ENCODE measurements at regions not wholly inside any gene's neighbourhood (a gene's known extent, or its start where the extent isn't known, plus 50 kb on each side); places are given as distances from the start of the nearest gene placed in this dataset.
"Not testable (repeated sequence)": the region's sequence is repeated elsewhere in the genome, so short reads cannot be mapped to it uniquely, and the experiment has no call there.

DNA sequence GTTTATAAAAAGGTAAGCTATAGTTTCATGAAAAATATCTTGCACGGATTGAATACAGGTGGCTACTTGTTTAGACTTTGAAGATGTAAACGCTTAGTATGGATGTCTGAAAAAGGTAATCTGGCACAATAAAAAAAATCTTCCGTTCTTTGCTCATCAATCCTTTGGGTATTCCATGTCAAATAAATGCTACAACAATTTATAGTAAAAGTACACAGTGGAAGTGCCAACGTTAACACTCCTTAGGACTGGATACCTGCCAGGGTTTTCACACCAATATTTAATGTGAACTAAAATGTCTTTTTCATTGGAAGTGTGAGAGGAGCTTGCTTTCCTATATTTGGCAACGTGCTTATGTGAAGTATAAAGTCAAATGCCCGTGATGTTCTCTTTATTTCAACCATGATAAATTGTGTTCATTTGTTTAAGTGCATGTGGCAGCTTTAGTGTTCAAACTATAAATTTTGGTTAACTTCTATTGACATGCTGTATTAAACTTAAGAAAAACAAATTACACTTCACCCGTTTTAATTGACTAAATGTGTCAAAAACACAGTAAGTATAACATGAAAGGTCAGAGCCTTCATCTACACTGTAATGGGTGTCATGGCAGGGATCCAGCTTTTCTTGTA is 121.7 kb upstream of the HAND2 start:
- Histone ChIP-seq H3K9ac (ENCODE audit: low read depth in 1 of 2, low read length in 2 of 2) (no peak overlapping the region), H3K36me3 (ENCODE audit: control insufficient read depth in 1 of 2, insufficient read depth in 2 of 2, low read length in 2 of 2) (no peaks in the 10 kb centered on the region), H3K4me3 (ENCODE audit: low read depth in 1 of 2, low read length in 2 of 2) (no peak overlapping the region), H3K4me1 (ENCODE audit: control insufficient read depth in 1 of 2, insufficient read depth in 2 of 2, low read length in 2 of 2) (no peaks in the 10 kb centered on the region), H3K9me3 (ENCODE audit: control insufficient read depth in 1 of 2, low read length in 2 of 2) (no peaks in the 10 kb centered on the region), H3K27me3 (ENCODE audit: control insufficient read depth in 1 of 2, insufficient read depth in 2 of 2, low read length in 2 of 2) (no peaks in the 10 kb centered on the region), H3K27ac (ENCODE audit: low read depth, low read length) (no peak overlapping the region)

DNA sequence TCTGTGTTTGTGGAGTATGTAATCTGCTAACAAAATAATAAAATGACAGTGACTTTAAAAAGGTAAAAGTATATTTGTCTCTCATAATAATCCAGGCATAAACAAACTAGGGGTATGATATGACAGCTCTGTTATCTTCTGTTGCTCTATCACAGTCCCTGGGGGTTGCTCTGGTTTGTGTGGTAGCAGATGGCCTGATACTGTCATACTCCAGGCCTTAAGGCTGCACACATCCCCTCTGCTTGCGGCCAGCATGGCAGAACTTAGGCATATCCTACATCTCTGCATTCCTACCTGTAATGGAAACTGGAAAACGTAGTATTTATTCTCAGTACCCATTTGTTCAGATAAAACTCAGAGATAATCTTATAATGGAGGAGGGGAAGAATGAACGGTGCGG is 117.9 kb upstream of the HAND2 start:
- H3K9me3 ChIP-seq (ENCODE audit: control insufficient read depth in 1 of 2, low read length in 2 of 2), result no peaks in the 10 kb centered on the region
- no peaks in the 10 kb centered on the region for H3K36me3 ChIP-seq (ENCODE audit: control insufficient read depth in 1 of 2, insufficient read depth in 2 of 2, low read length in 2 of 2)
- no peaks in the 10 kb centered on the region for H3K4me1 ChIP-seq (ENCODE audit: control insufficient read depth in 1 of 2, insufficient read depth in 2 of 2, low read length in 2 of 2)
- H3K27ac ChIP-seq (ENCODE audit: low read depth, low read length), result no peak overlapping the region
- H3K4me3 ChIP-seq (ENCODE audit: low read depth in 1 of 2, low read length in 2 of 2), result no peak overlapping the region
- H3K27me3 ChIP-seq (ENCODE audit: control insufficient read depth in 1 of 2, insufficient read depth in 2 of 2, low read length in 2 of 2), result no peaks in the 10 kb centered on the region
- no peak overlapping the region for H3K9ac ChIP-seq (ENCODE audit: low read depth in 1 of 2, low read length in 2 of 2)

DNA sequence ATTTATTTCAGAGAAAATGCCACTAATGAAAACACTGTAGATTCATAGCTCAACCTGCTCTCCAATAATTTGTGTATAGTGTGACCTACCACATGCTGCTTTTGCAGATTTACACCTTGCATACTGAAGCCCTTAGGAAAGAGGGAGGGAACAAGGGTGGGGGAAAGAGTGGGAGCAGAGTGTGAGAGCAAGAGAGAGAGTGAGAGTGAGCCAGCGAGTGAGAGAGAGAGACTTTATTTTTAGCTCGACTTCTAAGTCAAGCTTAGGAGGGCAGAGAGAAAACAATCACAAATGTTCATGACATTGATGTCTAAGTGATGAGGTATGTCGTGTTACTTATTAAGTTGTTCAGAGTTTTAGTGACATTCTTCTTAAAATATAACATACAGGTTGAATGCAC is 112.5 kb upstream of the HAND2 start:
- H3K27me3 ChIP-seq (ENCODE audit: control insufficient read depth in 1 of 2, insufficient read depth in 2 of 2, low read length in 2 of 2), result no peaks in the 10 kb centered on the region
- no peaks in the 10 kb centered on the region for H3K4me1 ChIP-seq (ENCODE audit: control insufficient read depth in 1 of 2, insufficient read depth in 2 of 2, low read length in 2 of 2)
- H3K9me3 ChIP-seq (ENCODE audit: control insufficient read depth in 1 of 2, low read length in 2 of 2), result no peaks in the 10 kb centered on the region
- H3K9ac ChIP-seq (ENCODE audit: low read depth in 1 of 2, low read length in 2 of 2), result no peak overlapping the region
- H3K36me3 ChIP-seq (ENCODE audit: control insufficient read depth in 1 of 2, insufficient read depth in 2 of 2, low read length in 2 of 2), result no peaks in the 10 kb centered on the region
- H3K27ac ChIP-seq (ENCODE audit: low read depth, low read length), result no peak overlapping the region
- no peak overlapping the region for H3K4me3 ChIP-seq (ENCODE audit: low read depth in 1 of 2, low read length in 2 of 2)

DNA sequence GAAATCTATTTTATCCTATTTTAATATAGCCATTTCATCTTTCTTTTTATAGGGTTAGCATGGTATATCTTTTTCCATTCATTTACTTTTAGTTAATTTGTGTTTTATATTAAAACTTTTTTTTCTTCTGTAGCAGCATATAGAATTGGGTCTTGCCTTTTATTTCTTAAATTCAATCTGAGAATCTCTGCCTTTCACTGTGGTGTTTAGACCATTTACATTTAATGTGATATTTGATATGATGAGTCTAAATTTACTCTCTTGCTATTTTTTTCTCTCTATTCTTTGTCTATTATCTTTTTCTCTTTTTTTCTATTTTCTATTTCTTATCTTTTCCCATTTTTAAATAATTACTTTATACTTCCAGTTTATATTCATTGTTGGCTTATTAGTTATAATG is 105.4 kb upstream of the HAND2 start:
- H3K27me3 ChIP-seq (ENCODE audit: control insufficient read depth in 1 of 2, insufficient read depth in 2 of 2, low read length in 2 of 2), result no peaks in the 10 kb centered on the region
- H3K36me3 ChIP-seq (ENCODE audit: control insufficient read depth in 1 of 2, insufficient read depth in 2 of 2, low read length in 2 of 2), result no peaks in the 10 kb centered on the region
- H3K9ac ChIP-seq (ENCODE audit: low read depth in 1 of 2, low read length in 2 of 2), result no peak overlapping the region
- H3K27ac ChIP-seq (ENCODE audit: low read depth, low read length), result no peak overlapping the region
- H3K9me3 ChIP-seq (ENCODE audit: control insufficient read depth in 1 of 2, low read length in 2 of 2), result peaks cover 0 to 3% of the 10 kb centered on the region in 2 donors
- H3K4me3 ChIP-seq (ENCODE audit: low read depth in 1 of 2, low read length in 2 of 2), result no peak overlapping the region
- no peaks in the 10 kb centered on the region for H3K4me1 ChIP-seq (ENCODE audit: control insufficient read depth in 1 of 2, insufficient read depth in 2 of 2, low read length in 2 of 2)

DNA sequence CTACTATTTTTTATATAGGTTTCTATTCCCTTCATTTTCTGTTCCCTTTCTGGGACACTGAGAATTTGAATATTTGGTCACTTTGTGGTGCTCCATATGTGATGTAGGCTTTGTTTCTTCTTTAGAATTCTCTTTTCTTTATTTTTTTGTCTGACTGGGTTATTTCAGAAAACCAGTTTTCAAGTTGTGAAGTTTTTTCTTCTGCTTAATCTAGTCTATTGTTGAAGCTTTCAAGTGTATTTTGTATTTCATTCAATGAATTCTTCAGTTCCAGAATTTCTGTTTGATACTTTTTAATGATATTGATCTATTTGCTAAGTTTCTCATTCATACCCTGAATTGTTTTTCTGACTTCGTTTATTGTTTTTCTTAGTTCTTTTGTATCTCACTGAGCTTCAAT is 96.2 kb upstream of the HAND2 start:
- Histone ChIP-seq H3K27me3 (ENCODE audit: control insufficient read depth in 1 of 2, insufficient read depth in 2 of 2, low read length in 2 of 2) (no peaks in the 10 kb centered on the region), H3K27ac (ENCODE audit: low read depth, low read length) (no peak overlapping the region), H3K9me3 (ENCODE audit: control insufficient read depth in 1 of 2, low read length in 2 of 2) (peaks cover 8 to 16% of the 10 kb centered on the region in 2 donors), H3K4me1 (ENCODE audit: control insufficient read depth in 1 of 2, insufficient read depth in 2 of 2, low read length in 2 of 2) (no peaks in the 10 kb centered on the region), H3K36me3 (ENCODE audit: control insufficient read depth in 1 of 2, insufficient read depth in 2 of 2, low read length in 2 of 2) (no peaks in the 10 kb centered on the region), H3K9ac (ENCODE audit: low read depth in 1 of 2, low read length in 2 of 2) (no peak overlapping the region), H3K4me3 (ENCODE audit: low read depth in 1 of 2, low read length in 2 of 2) (no peak overlapping the region)

DNA sequence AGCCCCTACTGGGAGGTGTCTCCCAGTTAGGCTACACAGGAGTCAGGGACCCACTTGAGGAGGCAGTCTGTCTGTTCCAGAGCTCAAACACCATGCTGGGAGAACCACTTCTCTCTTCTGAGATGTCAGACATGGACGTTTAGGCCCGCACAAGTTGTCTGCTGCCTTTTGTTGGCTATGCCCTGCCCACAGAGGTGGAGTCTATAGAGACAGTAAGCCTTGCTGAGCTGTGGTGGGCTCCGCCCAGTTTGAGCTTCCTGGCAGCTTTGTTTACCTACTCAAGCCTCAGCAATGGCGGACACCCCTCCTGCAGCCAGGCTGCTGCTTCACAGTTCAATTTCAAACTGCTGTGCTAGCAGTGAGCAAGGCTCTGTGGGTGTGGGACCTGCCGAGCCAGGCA is 88.6 kb upstream of the HAND2 start:
- H3K9me3 ChIP-seq (ENCODE audit: control insufficient read depth in 1 of 2, low read length in 2 of 2); H3K27me3 ChIP-seq (ENCODE audit: control insufficient read depth in 1 of 2, insufficient read depth in 2 of 2, low read length in 2 of 2): not testable (repeated sequence)

DNA sequence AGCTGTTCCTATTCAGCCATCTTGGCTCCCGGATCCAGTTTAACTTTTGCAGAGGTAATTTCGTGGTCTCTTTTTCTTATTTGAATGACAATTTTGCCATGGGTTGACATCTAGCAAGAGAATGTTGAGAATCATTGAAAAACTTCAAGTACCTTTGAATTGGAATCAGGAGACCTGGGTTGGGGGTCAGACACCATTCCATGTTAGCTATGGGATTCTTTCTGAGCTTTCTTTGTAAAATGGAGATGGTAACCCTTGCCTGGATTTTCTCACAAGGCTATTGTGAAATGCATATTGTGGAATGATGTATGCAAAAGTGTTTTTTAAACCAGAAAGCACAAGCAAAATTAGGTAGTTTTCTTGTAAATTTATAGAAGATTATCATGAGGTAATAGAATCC is 79.1 kb upstream of the HAND2 start:
- H3K9ac ChIP-seq (ENCODE audit: low read depth in 1 of 2, low read length in 2 of 2), result no peak overlapping the region
- no peak overlapping the region for H3K4me3 ChIP-seq (ENCODE audit: low read depth in 1 of 2, low read length in 2 of 2)

More for the DNA sequence above, 88.6 kb upstream of the HAND2 start:
- H3K9ac ChIP-seq (ENCODE audit: low read depth in 1 of 2, low read length in 2 of 2); H3K4me1 ChIP-seq (ENCODE audit: control insufficient read depth in 1 of 2, insufficient read depth in 2 of 2, low read length in 2 of 2); H3K27ac ChIP-seq (ENCODE audit: low read depth, low read length); H3K4me3 ChIP-seq (ENCODE audit: low read depth in 1 of 2, low read length in 2 of 2); H3K36me3 ChIP-seq (ENCODE audit: control insufficient read depth in 1 of 2, insufficient read depth in 2 of 2, low read length in 2 of 2): not testable (repeated sequence)

DNA sequence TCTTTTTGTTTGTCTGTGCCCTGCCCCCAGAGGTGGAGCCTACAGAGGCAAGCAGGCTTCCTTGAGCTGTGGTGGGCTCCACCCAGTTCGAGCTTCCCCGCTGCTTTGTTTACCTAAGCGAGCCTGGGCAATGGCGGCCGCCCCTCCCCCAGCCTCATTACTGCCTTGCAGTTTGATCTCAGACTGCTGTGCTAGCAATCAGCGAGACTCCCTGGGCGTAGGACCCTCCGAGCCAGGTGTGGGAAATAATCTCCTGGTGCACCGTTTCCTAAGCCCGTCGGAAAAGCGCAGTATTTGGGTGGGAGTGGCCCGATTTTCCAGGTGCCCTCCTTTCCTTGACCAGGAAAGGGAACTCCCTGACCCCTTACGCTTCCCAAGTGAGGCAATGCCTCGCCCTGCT is 78.6 kb upstream of the HAND2 start:
- H3K27ac ChIP-seq (ENCODE audit: low read depth, low read length); H3K4me3 ChIP-seq (ENCODE audit: low read depth in 1 of 2, low read length in 2 of 2); H3K36me3 ChIP-seq (ENCODE audit: control insufficient read depth in 1 of 2, insufficient read depth in 2 of 2, low read length in 2 of 2); H3K9ac ChIP-seq (ENCODE audit: low read depth in 1 of 2, low read length in 2 of 2); H3K4me1 ChIP-seq (ENCODE audit: control insufficient read depth in 1 of 2, insufficient read depth in 2 of 2, low read length in 2 of 2); H3K27me3 ChIP-seq (ENCODE audit: control insufficient read depth in 1 of 2, insufficient read depth in 2 of 2, low read length in 2 of 2); H3K9me3 ChIP-seq (ENCODE audit: control insufficient read depth in 1 of 2, low read length in 2 of 2): not testable (repeated sequence)

More for the DNA sequence above, 79.1 kb upstream of the HAND2 start:
- H3K27ac ChIP-seq (ENCODE audit: low read depth, low read length), result no peak overlapping the region
- no peaks in the 10 kb centered on the region for H3K9me3 ChIP-seq (ENCODE audit: control insufficient read depth in 1 of 2, low read length in 2 of 2)
- H3K36me3 ChIP-seq (ENCODE audit: control insufficient read depth in 1 of 2, insufficient read depth in 2 of 2, low read length in 2 of 2), result no peaks in the 10 kb centered on the region
- no peaks in the 10 kb centered on the region for H3K27me3 ChIP-seq (ENCODE audit: control insufficient read depth in 1 of 2, insufficient read depth in 2 of 2, low read length in 2 of 2)
- H3K4me1 ChIP-seq (ENCODE audit: control insufficient read depth in 1 of 2, insufficient read depth in 2 of 2, low read length in 2 of 2), result no peaks in the 10 kb centered on the region

DNA sequence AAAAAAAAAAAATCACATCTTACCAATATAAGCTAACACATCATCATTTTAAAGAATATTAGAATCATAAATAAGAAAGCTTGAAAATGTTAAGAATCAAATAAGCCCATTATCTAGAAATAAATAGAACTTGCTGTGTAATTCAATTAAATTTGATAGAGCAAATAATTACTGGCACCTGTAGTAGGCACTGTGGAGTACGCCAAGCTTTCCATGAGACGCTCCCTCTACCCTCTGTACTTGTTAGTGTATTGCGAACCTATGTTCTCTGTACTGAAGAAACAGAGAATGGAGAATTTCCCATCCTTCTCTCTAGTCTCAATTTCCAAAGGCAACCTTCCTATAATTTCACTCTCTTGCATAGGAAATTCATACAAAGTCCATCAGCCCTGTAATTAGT is 61.7 kb upstream of the HAND2 start:
- Histone ChIP-seq H3K4me3 (ENCODE audit: low read depth in 1 of 2, low read length in 2 of 2) (no peak overlapping the region), H3K27me3 (ENCODE audit: control insufficient read depth in 1 of 2, insufficient read depth in 2 of 2, low read length in 2 of 2) (no peaks in the 10 kb centered on the region), H3K9me3 (ENCODE audit: control insufficient read depth in 1 of 2, low read length in 2 of 2) (no peaks in the 10 kb centered on the region), H3K4me1 (ENCODE audit: control insufficient read depth in 1 of 2, insufficient read depth in 2 of 2, low read length in 2 of 2) (no peaks in the 10 kb centered on the region), H3K36me3 (ENCODE audit: control insufficient read depth in 1 of 2, insufficient read depth in 2 of 2, low read length in 2 of 2) (no peaks in the 10 kb centered on the region), H3K9ac (ENCODE audit: low read depth in 1 of 2, low read length in 2 of 2) (no peak overlapping the region), H3K27ac (ENCODE audit: low read depth, low read length) (no peak overlapping the region)

DNA sequence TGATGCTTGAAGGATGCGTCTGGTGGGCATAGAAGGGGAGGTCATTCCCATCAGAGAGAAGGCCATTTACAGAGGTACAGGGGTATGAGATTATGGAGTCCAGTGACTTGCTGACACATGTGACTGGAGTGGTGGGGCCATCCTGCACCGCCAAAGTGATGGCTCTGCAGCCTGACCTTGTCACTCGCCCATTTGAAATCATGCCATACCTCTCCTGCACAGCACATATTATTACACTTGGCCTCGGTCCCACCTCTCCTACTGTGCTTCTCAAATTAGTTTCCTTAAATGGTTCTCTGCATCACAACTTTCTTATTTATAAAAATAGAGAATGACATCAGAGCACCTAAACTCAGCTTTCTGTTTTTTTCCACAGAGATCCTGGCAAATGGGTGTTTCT is 60.7 kb upstream of the HAND2 start:
- Histone ChIP-seq H3K36me3 (ENCODE audit: control insufficient read depth in 1 of 2, insufficient read depth in 2 of 2, low read length in 2 of 2) (no peaks in the 10 kb centered on the region), H3K4me3 (ENCODE audit: low read depth in 1 of 2, low read length in 2 of 2) (no peak overlapping the region), H3K27ac (ENCODE audit: low read depth, low read length) (no peak overlapping the region), H3K9ac (ENCODE audit: low read depth in 1 of 2, low read length in 2 of 2) (no peak overlapping the region), H3K9me3 (ENCODE audit: control insufficient read depth in 1 of 2, low read length in 2 of 2) (no peaks in the 10 kb centered on the region), H3K27me3 (ENCODE audit: control insufficient read depth in 1 of 2, insufficient read depth in 2 of 2, low read length in 2 of 2) (no peaks in the 10 kb centered on the region), H3K4me1 (ENCODE audit: control insufficient read depth in 1 of 2, insufficient read depth in 2 of 2, low read length in 2 of 2) (no peaks in the 10 kb centered on the region)

All from duodenal mucosa (tissue), 2 donors.